DND-41 (cell line): ENCODE measurements at regions not wholly inside any gene's neighbourhood (a gene's known extent, or its start where the extent isn't known, plus 50 kb on each side); places are given as distances from the start of the nearest gene placed in this dataset.

ENCODE experiments used
- ATAC-seq: fragments of 200-7000 bp; cut with Tn5 transposase; 3 replicates; pipeline ENCODE4 v1.9.1; 2021; ENCODE audit warnings: low read depth; ENCODE audit not compliant: insufficient read depth
- DNase-seq: peaks from one replicate; pipeline ENCODE4 v3.0.0-alpha.2; 2020
- H2AFZ ChIP-seq: 2 replicates; pipeline ENCODE4 v1.6.0; 2012; ENCODE audit warnings: low read depth, low read length
- H3K27ac ChIP-seq: 2 replicates; pipeline ENCODE4 v1.5.1; 2012; ENCODE audit warnings: low read length, inconsistent platforms
- H3K27me3 ChIP-seq: fragments of 200-600 bp; sonication (generic); 2 replicates; pipeline ENCODE4 v1.6.0; 2012; ENCODE audit warnings: low read length, mild to moderate bottlenecking, inconsistent platforms; ENCODE audit not compliant: insufficient read depth, poor library complexity
- H3K36me3 ChIP-seq: 2 replicates; pipeline ENCODE4 v1.5.1; 2012; ENCODE audit warnings: low read length, inconsistent platforms; ENCODE audit not compliant: insufficient read depth
- H3K4me1 ChIP-seq: 2 replicates; pipeline ENCODE4 v1.5.1; 2012; ENCODE audit warnings: mild to moderate bottlenecking, low read length; ENCODE audit not compliant: insufficient read depth
- H3K4me2 ChIP-seq: 2 replicates; pipeline ENCODE4 v1.6.0; 2012; ENCODE audit warnings: mild to moderate bottlenecking, moderate library complexity, low read length, inconsistent platforms; ENCODE audit not compliant: insufficient read depth
- H3K4me3 ChIP-seq, 2 experiments: fragments of 200-600 bp in 1 of 2; shearing (Covaris generic) in 1 of 2; 2 replicates each; pipeline ENCODE4 v1.5.1; 2012 to 2016; ENCODE audit warnings: inconsistent platforms in 2 of 2, low read length in 2 of 2, mild to moderate bottlenecking in 2 of 2, low read depth in 1 of 2, moderate library complexity in 1 of 2
- H3K79me2 ChIP-seq: 2 replicates; pipeline ENCODE4 v1.6.0; 2012; ENCODE audit warnings: low read length, inconsistent platforms; ENCODE audit not compliant: insufficient read depth
- H3K9ac ChIP-seq: 2 replicates; pipeline ENCODE4 v1.6.0; 2012; ENCODE audit warnings: low read depth, mild to moderate bottlenecking, inconsistent platforms, low read length, moderate library complexity
- H3K9me3 ChIP-seq: 2 replicates; pipeline ENCODE4 v1.5.1; 2012; ENCODE audit warnings: low read length, moderate library complexity, mild to moderate bottlenecking, inconsistent platforms; ENCODE audit not compliant: insufficient read depth, severe bottlenecking
- H4K20me1 ChIP-seq: 2 replicates; pipeline ENCODE4 v1.6.0; 2012; ENCODE audit warnings: low read length; ENCODE audit not compliant: insufficient read depth
- EZH2 ChIP-seq: IDR thresholded peaks from 3 replicates; pipeline ENCODE4 v1.6.1; 2012; ENCODE audit warnings: borderline replicate concordance, low read depth, mild to moderate bottlenecking, moderate library complexity, low read length, inconsistent platforms; ENCODE audit not compliant: severe bottlenecking
- TF ChIP-seq, protein P1 (sequence below): IDR thresholded peaks from 2 replicates; pipeline ENCODE4 v1.5.1; 2012; ENCODE audit warnings: borderline replicate concordance, low read length, moderate library complexity, mild to moderate bottlenecking; ENCODE audit not compliant: poor library complexity, severe bottlenecking; ENCODE audit errors: extremely low read depth

DNA sequence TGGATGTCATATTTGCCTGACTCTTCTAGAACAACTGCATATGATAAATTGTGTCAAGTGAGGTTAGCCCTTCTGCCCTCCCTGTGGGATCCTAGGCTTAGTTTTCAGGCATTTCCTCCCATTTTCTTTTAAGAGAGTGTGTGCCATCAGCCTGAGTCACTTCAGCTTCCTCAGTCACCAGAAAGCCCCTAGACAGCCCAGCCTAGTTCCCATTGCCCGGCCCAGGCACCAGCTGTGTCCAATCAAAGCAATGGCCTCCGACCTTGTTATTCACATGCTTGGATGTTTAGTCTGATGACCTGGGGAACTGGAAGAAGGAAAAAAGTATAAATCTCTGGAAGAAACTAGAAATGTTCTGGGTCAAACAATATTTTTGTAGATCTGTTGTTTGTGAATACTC lies 221.9 kb upstream of the LRIG1 start:
- Histone ChIP-seq H3K4me2 (no peak overlapping the region), H4K20me1 (no peaks in the 10 kb centered on the region), H3K27me3 (no peaks in the 10 kb centered on the region), H3K79me2 (no peaks in the 10 kb centered on the region), H3K4me1 (no peaks in the 10 kb centered on the region), H3K9ac (no peak overlapping the region), H3K9me3 (no peaks in the 10 kb centered on the region), H3K27ac (no peak overlapping the region), H3K36me3 (no peaks in the 10 kb centered on the region), H2AFZ (no peak overlapping the region), H3K4me3 (no peak overlapping the region)
- TF ChIP-seq, protein P1, sequence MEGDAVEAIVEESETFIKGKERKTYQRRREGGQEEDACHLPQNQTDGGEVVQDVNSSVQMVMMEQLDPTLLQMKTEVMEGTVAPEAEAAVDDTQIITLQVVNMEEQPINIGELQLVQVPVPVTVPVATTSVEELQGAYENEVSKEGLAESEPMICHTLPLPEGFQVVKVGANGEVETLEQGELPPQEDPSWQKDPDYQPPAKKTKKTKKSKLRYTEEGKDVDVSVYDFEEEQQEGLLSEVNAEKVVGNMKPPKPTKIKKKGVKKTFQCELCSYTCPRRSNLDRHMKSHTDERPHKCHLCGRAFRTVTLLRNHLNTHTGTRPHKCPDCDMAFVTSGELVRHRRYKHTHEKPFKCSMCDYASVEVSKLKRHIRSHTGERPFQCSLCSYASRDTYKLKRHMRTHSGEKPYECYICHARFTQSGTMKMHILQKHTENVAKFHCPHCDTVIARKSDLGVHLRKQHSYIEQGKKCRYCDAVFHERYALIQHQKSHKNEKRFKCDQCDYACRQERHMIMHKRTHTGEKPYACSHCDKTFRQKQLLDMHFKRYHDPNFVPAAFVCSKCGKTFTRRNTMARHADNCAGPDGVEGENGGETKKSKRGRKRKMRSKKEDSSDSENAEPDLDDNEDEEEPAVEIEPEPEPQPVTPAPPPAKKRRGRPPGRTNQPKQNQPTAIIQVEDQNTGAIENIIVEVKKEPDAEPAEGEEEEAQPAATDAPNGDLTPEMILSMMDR, result no peak
- no peak for TF ChIP-seq EZH2
- DNase-seq (no peak), ATAC-seq (no peak)

DNA sequence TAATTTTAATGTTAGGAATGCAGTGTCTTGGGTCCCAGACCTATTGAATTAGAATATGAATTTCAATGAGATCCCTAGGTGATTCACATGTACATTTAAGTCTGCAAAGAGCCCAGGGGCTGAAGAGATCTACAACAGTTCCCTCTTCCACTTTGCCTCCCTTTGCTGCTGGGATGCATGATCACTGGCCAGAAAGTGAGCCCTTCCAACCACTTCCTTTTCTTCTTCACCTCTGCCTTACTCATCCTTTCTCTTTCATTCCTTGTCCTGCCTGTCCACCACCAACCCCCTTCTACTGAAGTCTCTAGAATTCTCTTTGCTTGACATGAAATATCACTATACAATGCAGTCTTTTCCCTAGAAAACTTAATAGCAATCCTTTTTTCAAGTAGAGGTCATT lies 222.4 kb upstream of the LRIG1 start:
- H3K9ac ChIP-seq, result no peak overlapping the region
- no peaks in the 10 kb centered on the region for H4K20me1 ChIP-seq
- ATAC-seq (no peak), DNase-seq (no peak)
- H3K27ac ChIP-seq, result no peak overlapping the region
- no peaks in the 10 kb centered on the region for H3K36me3 ChIP-seq
- no peaks in the 10 kb centered on the region for H3K9me3 ChIP-seq
- no peaks in the 10 kb centered on the region for H3K4me1 ChIP-seq
- H3K4me3 ChIP-seq, result no peak overlapping the region
- H3K27me3 ChIP-seq, result no peaks in the 10 kb centered on the region
- no peak overlapping the region for H3K4me2 ChIP-seq
- TF ChIP-seq EZH2, result no peak
- TF ChIP-seq, protein P1, result no peak
- H3K79me2 ChIP-seq, result no peaks in the 10 kb centered on the region
- no peak overlapping the region for H2AFZ ChIP-seq

DNA sequence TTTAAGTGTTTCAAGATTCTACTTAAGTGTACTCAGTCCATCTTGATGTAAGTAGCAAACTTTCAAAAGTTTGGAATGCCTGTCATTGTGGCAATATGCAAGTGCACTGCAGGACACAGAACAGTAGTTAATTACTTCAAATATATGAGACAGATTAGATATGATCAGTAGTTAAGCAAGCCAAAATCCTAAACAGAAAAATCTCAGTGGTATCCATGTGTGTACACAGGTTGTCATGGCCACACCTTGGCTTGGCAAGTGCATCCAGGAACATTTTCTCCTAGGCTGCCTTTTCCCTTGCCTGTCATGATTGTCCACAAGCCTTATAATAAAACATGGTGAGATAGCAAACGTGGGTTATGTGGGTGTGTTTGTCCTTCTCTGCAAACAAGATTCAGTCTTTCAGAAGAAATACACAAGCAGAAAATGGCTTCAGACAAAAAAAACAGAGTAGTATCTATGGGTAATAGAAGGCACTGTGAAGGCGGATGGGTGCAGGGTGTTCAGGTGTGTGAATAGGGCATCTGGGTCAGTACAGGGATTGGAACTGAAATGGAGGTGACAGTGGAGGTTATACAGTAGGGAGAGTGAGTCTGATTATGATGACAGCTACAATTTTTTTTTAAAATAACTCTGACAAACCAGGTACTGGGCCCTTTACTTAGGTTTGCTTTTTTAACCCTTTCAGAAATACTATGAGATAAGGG lies 229.0 kb upstream of the LRIG1 start:
- H4K20me1 ChIP-seq, result no peaks in the 10 kb centered on the region
- DNase-seq (no peak), ATAC-seq (no peak)
- H3K79me2 ChIP-seq, result no peaks in the 10 kb centered on the region
- H3K4me1 ChIP-seq, result no peaks in the 10 kb centered on the region
- no peaks in the 10 kb centered on the region for H3K27me3 ChIP-seq
- no peak overlapping the region for H3K4me2 ChIP-seq
- TF ChIP-seq EZH2, result no peak
- TF ChIP-seq, protein P1, result no peak
- H2AFZ ChIP-seq, result no peak overlapping the region
- H3K9ac ChIP-seq, result no peak overlapping the region
- no peaks in the 10 kb centered on the region for H3K36me3 ChIP-seq
- no peak overlapping the region for H3K27ac ChIP-seq
- H3K9me3 ChIP-seq, result no peaks in the 10 kb centered on the region
- H3K4me3 ChIP-seq, result no peak overlapping the region

DNA sequence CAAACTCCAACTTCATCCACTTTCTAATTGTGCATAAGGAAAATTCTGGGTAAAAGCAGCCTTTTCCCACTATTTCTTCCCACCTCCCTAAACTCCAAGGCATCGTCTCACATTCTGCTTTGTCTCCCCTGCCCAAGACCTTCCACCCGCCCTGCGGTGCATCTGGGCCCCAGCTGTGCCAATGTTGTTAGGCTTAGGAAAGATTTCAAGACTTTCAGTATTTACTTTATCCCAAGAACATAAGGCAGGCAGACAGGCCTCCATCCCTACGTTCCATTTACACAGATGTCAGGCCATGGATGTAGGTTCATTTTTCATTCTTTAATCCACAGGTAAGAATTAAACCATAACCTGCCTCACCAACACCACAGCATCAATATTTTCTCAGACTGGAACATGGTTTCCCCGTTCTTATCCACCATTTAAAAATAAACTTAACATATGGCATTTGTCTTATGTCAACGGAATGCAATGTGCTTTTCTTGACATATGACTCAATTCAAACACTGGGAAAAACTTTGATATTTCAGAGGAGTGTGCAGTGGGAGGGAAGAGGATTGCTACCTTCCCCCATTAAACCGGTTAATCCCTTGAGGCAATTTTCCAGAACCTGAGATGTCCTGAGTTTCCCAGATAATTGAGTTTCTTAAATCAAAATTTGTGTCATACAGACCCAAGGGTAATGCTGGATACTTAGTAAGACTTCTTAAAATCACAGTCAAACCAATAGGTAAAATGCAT lies 238.0 kb upstream of the LRIG1 start:
- H3K9me3 ChIP-seq, result no peaks in the 10 kb centered on the region
- no peak for DNase-seq
- H3K9ac ChIP-seq, result no peak overlapping the region
- no peak overlapping the region for H3K4me2 ChIP-seq
- H2AFZ ChIP-seq, result no peak overlapping the region
- no peaks in the 10 kb centered on the region for H3K36me3 ChIP-seq
- H3K27ac ChIP-seq, result no peak overlapping the region
- no peak overlapping the region for H3K4me3 ChIP-seq
- no peaks in the 10 kb centered on the region for H3K27me3 ChIP-seq
- no peaks in the 10 kb centered on the region for H3K4me1 ChIP-seq
- no peak for TF ChIP-seq EZH2
- TF ChIP-seq, protein P1, result no peak
- no peak for ATAC-seq
- no peaks in the 10 kb centered on the region for H4K20me1 ChIP-seq
- no peaks in the 10 kb centered on the region for H3K79me2 ChIP-seq
